GM19240 (cell line): ENCODE measurements at regions not wholly inside any gene's neighbourhood (a gene's known extent, or its start where the extent isn't known, plus 50 kb on each side); places are given as distances from the start of the nearest gene placed in this dataset.
"Not testable (repeated sequence)": the region's sequence is repeated elsewhere in the genome, so short reads cannot be mapped to it uniquely, and the experiment has no call there.

Experiments
- DNase-seq: peaks from one replicate; pipeline ENCODE4 v3.0.0; 2011; ENCODE audit warnings: low spot score; ENCODE audit not compliant: insufficient read length

GRCh38 chr17:77801545-77802332, 156.8 kb upstream of the TNRC6C start:
- DNase-seq = no peak

GRCh38 chr17:77802333-77802615, 156.2 kb upstream of the TNRC6C start:
- no peak for DNase-seq

GRCh38 chr17:77802811-77803220, 155.7 kb upstream of the TNRC6C start:
- no peak for DNase-seq

- no peak for DNase-seq
These were observed 154.8 kb upstream of the TNRC6C start for GRCh38 chr17:77803726-77804125.

GRCh38 chr17:77804796-77805426, 153.6 kb upstream of the TNRC6C start:
- DNase-seq = no peak

DNA sequence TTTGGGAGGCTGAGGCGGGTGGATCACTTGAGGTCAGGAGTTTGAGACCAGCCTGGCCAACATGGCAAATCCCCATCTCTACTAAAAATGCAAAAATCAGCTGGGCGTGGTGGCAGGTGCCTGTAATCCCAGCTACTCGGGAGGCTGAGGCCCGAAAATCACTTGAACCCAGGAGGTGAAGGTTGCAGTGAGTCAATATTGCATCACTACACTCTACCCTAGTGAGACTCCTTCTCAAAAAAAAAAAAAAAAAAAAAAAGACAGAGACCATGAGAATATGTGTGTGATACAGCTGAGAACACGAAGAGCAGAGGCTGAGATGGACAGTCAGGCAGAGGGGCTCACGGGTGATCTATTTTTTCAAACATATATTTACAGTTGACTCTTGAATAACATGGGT, 152.5 kb upstream of the TNRC6C start:
- DNase-seq = not testable (repeated sequence)

GRCh38 chr17:77807051-77807745, 151.3 kb upstream of the TNRC6C start:
- no peak for DNase-seq

- DNase-seq = no peak
These were observed 150.6 kb upstream of the TNRC6C start for GRCh38 chr17:77807746-77808441.

GRCh38 chr17:77808686-77809425, 149.6 kb upstream of the TNRC6C start:
- no peak for DNase-seq

- no peak for DNase-seq
These were observed 148.7 kb upstream of the TNRC6C start for GRCh38 chr17:77809814-77810213.

GRCh38 chr17:77810536-77810935, 148.0 kb upstream of the TNRC6C start:
- no peak for DNase-seq

DNA sequence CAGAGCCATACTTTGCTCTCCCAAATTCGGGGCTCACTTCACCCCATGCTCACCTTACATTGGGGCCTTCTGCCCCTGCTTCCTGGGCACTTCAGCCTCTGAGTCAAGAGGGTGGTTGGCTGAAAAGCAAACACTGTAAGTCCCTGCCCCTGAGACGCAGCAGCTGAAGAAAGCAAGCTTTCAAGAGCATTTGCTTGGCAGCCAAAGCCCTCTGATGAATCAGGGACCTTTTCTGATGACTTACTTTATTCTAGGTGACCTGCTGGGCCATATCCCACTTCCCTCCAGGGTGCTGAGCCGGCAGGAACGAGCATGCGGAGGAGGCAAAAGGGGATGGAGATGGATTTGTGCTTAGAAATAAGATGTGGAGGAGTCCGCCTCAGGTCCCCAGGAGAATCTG, 147.0 kb upstream of the TNRC6C start:
- DNase-seq = no peak

DNA sequence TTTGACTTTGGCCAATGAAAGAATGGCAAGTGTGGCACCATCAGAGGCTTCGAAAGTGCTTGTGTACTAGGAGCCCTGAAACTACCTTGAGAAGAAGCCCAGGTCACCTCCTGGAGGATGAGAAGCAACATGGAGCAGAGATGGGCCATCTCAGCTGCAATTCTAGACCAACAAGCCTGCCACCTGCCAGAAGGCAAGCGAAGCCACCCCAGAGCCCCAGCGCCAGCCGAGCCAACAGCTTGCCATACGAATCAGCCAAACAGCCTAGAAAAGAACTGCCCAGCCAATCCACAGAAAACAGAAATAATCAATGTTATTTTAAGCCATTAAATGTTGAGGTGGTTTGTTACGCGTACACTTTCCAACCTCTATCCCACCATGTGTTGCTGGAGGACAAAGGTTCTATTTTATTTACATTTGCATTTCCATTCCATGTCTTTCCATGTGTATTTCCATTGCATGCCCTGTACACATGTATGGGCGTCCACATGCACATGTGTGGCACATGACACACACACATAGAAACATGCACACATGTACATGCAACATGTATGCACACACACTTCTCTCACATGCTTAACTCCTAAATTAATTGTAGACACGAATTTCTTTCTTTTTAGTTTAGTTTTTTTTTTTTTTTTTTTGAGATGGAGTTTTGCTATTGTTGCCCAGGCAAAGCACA, 144.3 kb upstream of the TNRC6C start:
- DNase-seq = no peak

- DNase-seq = no peak
These were observed 143.2 kb upstream of the TNRC6C start for GRCh38 chr17:77815127-77815905.

GRCh38 chr17:77817953-77818352, 140.6 kb upstream of the TNRC6C start:
- DNase-seq = no peak

DNA sequence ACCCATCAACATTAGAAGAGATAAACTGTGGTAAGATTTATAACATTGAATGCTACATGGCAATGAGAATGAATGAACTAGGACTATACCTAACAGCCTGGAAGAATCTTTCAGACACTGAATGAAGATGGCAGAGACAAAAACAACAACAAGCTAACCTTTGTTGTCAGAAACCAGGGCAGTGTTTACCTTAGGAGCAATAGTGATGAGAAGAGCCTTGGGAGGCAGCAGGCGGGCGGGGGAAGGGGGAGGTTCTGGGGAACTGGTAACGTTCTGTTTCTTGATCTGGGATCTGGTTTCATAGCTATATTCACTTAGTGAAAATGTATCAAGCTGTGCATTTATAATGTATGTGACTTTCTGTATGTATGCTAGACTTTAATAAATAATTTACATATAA, 139.0 kb upstream of the TNRC6C start:
- DNase-seq = no peak

DNA sequence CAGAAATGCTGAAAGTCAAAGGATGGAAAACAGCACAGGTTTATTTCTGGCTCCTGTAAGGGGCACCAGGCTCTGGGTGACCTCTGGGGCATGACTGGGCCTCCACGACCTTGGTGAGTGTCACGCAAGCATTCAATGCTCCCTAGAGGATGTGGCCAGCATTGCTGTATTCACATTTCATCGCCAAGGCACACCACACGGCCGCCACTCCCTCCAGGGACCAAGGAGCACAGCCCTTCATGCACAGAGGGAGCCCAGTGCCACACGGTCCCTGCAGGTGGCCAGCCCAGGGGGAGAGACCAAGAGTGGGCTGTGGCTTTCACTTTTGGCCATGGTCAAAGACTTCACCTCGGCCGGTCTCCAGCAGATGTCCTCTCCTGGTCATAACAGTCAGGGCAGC, 137.4 kb upstream of the TNRC6C start:
- DNase-seq = no peak

DNA sequence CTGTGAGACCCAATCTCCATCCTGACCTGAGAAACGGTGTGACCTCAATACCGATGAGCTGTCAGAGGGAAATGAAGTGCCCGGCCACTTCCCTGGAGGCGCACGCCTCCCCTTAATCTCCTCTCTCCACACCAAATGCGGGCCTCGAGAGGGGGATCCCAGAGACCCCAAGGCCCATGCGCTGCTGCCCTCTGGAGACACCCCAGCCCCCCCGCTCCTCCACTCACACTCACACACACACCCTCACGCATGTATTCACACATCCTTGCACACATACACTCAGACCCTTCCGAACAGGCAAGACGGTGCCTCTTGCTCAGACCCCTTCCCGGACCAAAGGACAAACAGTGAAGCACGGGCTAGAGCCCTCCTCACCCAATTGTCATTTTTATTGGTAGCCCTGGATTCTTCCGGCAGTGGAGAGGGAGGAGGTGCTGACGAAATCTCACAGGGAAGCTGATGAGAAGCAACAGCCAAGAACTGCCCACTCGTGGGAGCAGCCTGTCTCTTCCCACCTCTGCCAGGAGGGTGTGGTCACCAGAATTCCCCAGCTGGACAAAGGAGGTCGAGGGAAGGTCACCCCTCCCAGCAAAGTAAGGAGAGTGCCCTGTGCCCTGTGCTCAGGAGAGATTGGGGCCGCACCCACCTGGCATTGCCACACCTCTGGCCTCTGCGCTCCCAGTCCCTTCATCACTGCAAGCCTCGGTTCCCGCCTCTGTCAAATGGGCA, 136.0 kb upstream of the TNRC6C start:
- no peak for DNase-seq

- DNase-seq = no peak
These were observed 134.3 kb upstream of the TNRC6C start for GRCh38 chr17:77824102-77824779.
